Endodermal cell (in vitro differentiated cells): ENCODE measurements at regions not wholly inside any gene's neighbourhood (a gene's known extent, or its start where the extent isn't known, plus 50 kb on each side); places are given as distances from the start of the nearest gene placed in this dataset.

Source experiments
- DNase-seq: peaks from one replicate; pipeline ENCODE4 v3.0.0-alpha.2; 2017
- H3K27ac ChIP-seq: 2 replicates; pipeline ENCODE4 v1.5.1; 2013; ENCODE audit warnings: mild to moderate bottlenecking, low read depth, low read length, moderate library complexity
- H3K27me3 ChIP-seq: 2 replicates; pipeline ENCODE4 v1.6.1; 2013; ENCODE audit warnings: mild to moderate bottlenecking, low read length, moderate library complexity; ENCODE audit not compliant: insufficient read depth, control insufficient read depth, poor library complexity, severe bottlenecking
- H3K36me3 ChIP-seq: 2 replicates; pipeline ENCODE4 v1.7.0; 2013; ENCODE audit warnings: mild to moderate bottlenecking, low read length, moderate library complexity; ENCODE audit not compliant: control insufficient read depth, insufficient read depth
- H3K4me1 ChIP-seq: one replicate; pipeline ENCODE4 v1.7.0; 2013; ENCODE audit warnings: low read length; ENCODE audit not compliant: control insufficient read depth, insufficient read depth
- H3K4me3 ChIP-seq: 2 replicates; pipeline ENCODE4 v1.5.1; 2013; ENCODE audit warnings: mild to moderate bottlenecking, low read length, moderate library complexity
- H3K9ac ChIP-seq: 2 replicates; pipeline ENCODE4 v1.6.1; 2013; ENCODE audit warnings: mild to moderate bottlenecking, low read length, moderate library complexity; ENCODE audit not compliant: poor library complexity, severe bottlenecking; ENCODE audit errors: extremely low read depth
- H3K9me3 ChIP-seq: 2 replicates; pipeline ENCODE4 v1.6.1; 2013; ENCODE audit warnings: mild to moderate bottlenecking, low read length, moderate library complexity; ENCODE audit not compliant: control insufficient read depth
- H3K27ac Mint-ChIP-seq: 2 replicates; pipeline ENCODE4 v1.8.0; 2020; ENCODE audit warnings: mixed read lengths
- H3K27me3 Mint-ChIP-seq: 2 replicates; pipeline ENCODE4 v1.8.0; 2021; ENCODE audit warnings: mild to moderate bottlenecking, mixed read lengths; ENCODE audit not compliant: insufficient read depth
- H3K36me3 Mint-ChIP-seq: 2 replicates; pipeline ENCODE4 v1.8.0; 2020; ENCODE audit warnings: low read depth, mixed read lengths
- H3K4me1 Mint-ChIP-seq: 2 replicates; pipeline ENCODE4 v1.8.0; 2020; ENCODE audit warnings: mixed read lengths
- H3K4me3 Mint-ChIP-seq: 2 replicates; pipeline ENCODE4 v1.8.0; 2020; ENCODE audit warnings: mild to moderate bottlenecking, moderate library complexity, mixed read lengths
- H3K9me3 Mint-ChIP-seq: 2 replicates; pipeline ENCODE4 v1.8.0; 2020; ENCODE audit warnings: mild to moderate bottlenecking, mixed read lengths
- CTCF ChIP-seq: fragments of 200-600 bp; sonication (generic); conservative IDR thresholded peaks from 2 replicates; pipeline ENCODE4 v1.5.0; 2021; ENCODE audit warnings: antibody characterized with exemption, mild to moderate bottlenecking
- WGBS, 2 experiments: methylation state at CpG; one replicate each; pipeline versions ENCODE4 v1.1.5 to v1.1.7; 2013; ENCODE audit warnings: missing lambda C conversion rate in 2 of 2, mixed read lengths in 1 of 2; ENCODE audit not compliant: insufficient coverage in 1 of 2, insufficient read length in 1 of 2; 5-methylcytosine and 5-hydroxymethylcytosine counted together

GRCh38 chr14:101380512-101380911 is 180.8 kb upstream of the DIO3 start:
- H3K9ac ChIP-seq, result no peak overlapping the region
- no peak overlapping the region for H3K4me3 ChIP-seq
- DNase-seq, result no peak
- Mint-ChIP-seq H3K9me3 (peaks cover 23% of the 10 kb centered on the region), H3K4me1 (no peaks in the 10 kb centered on the region), H3K27me3 (no peaks in the 10 kb centered on the region), H3K36me3 (no peaks in the 10 kb centered on the region), H3K27ac (no peak overlapping the region), H3K4me3 (no peak overlapping the region)
- H3K4me1 ChIP-seq, result no peaks in the 10 kb centered on the region
- no peak overlapping the region for H3K27ac ChIP-seq
- no peaks in the 10 kb centered on the region for H3K36me3 ChIP-seq
- peaks cover 26% of the 10 kb centered on the region for H3K9me3 ChIP-seq
- no peaks in the 10 kb centered on the region for H3K27me3 ChIP-seq
- TF ChIP-seq CTCF, result no peak
- WGBS, 2 experiments, result 86 to 92% methylated on average over 3 of the region's 3 CpGs

GRCh38 chr14:101380940-101381339 is 180.4 kb upstream of the DIO3 start:
- no peaks in the 10 kb centered on the region for H3K36me3 ChIP-seq
- no peaks in the 10 kb centered on the region for H3K4me1 ChIP-seq
- no peaks in the 10 kb centered on the region for H3K27me3 ChIP-seq
- H3K27ac ChIP-seq, result no peak overlapping the region
- Mint-ChIP-seq H3K9me3 (peaks cover 28% of the 10 kb centered on the region), H3K4me1 (no peaks in the 10 kb centered on the region), H3K36me3 (no peaks in the 10 kb centered on the region), H3K27me3 (no peaks in the 10 kb centered on the region), H3K27ac (no peak overlapping the region), H3K4me3 (no peak overlapping the region)
- H3K9ac ChIP-seq, result no peak overlapping the region
- no peak for TF ChIP-seq CTCF
- no peak for DNase-seq
- H3K9me3 ChIP-seq, result peaks cover 26% of the 10 kb centered on the region
- H3K4me3 ChIP-seq, result no peak overlapping the region

GRCh38 chr14:101383737-101384338 is 177.5 kb upstream of the DIO3 start:
- Mint-ChIP-seq H3K4me1 (no peaks in the 10 kb centered on the region), H3K27me3 (peaks cover 9% of the 10 kb centered on the region), H3K4me3 (no peak overlapping the region), H3K36me3 (no peaks in the 10 kb centered on the region), H3K27ac (no peak overlapping the region), H3K9me3 (peaks cover 35% of the 10 kb centered on the region)
- Histone ChIP-seq H3K9me3 (peaks cover 26% of the 10 kb centered on the region), H3K36me3 (no peaks in the 10 kb centered on the region), H3K4me1 (no peaks in the 10 kb centered on the region), H3K27me3 (no peaks in the 10 kb centered on the region), H3K4me3 (no peak overlapping the region), H3K27ac (no peak overlapping the region), H3K9ac (no peak overlapping the region)
- WGBS, 2 experiments, result 90% methylated on average over 2 of the region's 2 CpGs; no CpG with 5 or more reads in 1 of the 2 experiments
- no peak for TF ChIP-seq CTCF
- no peak for DNase-seq
